Activated naive CD4-positive, alpha-beta T cell (primary cell): ENCODE measurements at regions not wholly inside any gene's neighbourhood (a gene's known extent, or its start where the extent isn't known, plus 50 kb on each side); places are given as distances from the start of the nearest gene placed in this dataset.

Source experiments
- DNase-seq, 4 experiments: peaks; one replicate each; lab custom pipeline; 2025; lab: John Stamatoyannopoulos, UW

DNA sequence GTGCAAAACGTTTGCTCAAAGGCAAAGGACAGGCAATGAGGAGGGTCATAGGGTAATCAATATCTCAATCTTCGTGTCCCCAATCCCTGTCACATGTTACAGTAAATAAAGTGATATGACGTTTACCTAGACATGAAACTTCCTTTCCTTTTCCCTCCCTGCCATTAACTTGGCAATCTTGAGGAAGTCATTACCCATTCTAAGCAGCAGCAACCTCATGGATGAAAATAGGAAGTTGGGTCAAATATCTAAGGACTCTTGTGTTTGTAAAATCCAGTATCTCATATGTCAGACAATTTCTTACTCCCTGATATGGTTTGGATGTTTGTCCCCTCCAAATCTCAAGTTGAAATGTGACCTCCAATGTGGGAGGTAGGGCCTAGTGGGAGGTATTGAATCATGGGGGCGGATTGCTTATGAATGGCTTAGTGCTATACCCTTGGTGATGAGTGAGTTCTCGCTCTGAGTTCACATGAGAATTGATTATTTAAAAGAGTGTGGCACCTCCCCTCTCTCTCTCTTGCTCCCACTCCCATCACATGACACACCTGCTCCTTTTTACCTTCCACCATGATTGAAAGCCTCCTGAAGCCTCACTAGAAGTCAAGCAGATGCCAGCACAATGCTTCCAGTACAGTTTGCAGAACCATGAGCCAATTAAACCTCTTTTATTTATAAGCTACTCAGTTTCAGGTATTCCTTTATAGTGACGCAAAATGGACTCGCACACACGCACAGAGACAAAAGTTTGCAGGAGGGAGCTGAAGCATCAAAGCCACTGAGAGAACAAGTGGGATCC is 545.9 kb upstream of the JARID2 start:
- DNase-seq: no peak

DNA sequence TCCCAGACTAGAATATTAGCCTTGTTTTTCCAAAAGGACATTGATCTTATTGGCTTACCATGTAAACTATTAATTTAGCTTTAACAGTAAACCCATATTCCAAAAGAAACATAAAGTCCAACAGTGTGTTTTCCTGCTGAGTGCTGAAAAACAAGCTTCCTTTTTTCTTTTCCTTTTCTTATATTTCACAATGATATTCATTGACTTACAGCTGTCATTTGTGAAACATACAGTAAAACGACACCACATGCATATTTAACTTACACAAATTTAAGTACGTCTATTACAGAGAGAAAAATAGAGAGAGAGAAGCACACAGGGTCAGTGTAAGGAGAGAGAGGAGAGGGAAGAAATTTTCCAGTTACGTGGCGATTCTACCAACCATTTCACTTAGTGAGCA is 543.9 kb upstream of the JARID2 start:
- DNase-seq: no peak

- no peak for DNase-seq
These were observed 543.2 kb upstream of the JARID2 start for GRCh38 chr6:14702678-14703077.

DNA sequence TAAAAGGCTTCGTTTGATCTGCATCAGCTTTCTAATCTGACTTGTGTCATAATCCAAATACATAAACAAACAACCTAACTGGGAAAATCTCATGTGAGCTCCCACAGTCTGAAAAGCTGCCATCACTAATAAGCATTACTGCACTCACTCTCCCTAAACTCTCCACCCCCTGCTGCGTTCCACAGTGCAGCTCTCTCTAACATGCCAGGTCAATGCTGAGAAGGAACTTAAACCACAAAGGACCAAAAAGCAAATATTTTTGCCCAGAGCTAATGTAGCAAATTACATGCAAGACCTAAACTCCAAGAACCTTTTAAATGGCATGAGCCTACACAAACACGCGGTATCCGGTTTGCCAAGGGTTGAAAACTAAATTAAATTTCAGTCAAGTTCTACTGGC is 542.3 kb upstream of the JARID2 start:
- DNase-seq: no peak

DNA sequence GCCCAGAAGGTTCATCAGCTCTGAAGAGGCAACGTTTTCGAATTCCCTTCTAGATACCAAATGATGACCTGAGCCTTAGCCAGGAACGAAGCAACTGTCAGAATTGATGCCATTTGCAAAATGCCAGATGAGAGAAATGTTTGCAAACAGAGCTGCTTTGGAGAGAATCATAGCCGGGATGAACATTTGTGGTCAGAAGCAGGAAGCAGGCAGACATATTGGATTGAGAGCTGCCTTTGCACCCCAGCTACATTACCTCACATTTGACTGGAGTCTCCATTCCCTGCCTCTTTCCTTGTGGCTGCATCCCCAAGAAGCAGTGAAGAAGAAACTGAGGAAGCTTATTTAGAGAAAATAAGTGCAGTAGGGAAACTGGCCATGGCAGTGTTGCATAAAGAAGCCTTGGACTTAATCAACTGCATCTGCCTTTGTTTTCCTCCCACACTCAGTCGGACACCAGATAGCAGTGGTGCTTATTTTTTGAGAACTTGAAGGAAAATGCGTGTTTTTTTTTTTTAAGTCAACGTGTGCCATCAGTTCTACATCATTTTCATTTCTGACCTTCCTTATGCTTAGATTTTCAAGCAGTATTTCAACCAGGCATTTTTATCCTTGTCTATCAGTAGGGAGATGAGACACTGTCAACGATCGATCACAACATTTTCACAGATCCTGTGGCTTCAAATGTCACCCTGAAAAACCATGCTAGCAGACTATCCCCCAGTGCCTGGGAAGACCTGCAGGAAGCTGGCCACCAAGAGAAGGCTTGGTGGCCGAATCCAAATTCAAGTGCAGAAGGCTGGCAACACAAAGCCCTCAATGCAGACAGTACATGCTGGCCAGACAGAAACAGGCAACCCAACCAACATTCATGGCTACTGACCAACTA is 541.2 kb upstream of the JARID2 start:
- no peak for DNase-seq

DNA sequence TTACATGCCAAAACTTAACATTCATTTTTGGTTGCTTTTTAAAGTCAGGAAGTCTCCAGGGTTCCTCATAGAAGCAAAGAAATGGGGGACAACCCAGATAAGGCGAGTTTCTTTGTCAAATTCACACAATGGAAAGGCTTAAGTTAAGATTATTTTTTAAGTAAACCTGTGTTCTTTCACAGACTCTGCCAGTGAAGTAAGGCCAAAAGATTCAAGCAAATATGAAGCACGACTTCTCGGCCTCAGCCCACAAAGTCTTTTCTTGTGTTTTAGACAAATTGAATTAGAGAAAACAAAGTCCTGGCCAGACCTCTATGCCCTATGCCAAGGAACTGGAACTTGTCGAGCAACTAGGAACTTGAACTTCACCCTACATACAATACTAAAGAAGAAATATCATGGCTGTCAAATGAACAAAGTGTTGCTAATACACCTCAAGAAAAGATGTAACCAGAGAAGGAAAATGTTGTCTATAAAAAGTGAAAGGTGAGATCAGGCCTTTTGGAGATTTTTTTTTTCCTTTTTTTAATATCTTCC is 540.0 kb upstream of the JARID2 start:
- DNase-seq: no peak

DNA sequence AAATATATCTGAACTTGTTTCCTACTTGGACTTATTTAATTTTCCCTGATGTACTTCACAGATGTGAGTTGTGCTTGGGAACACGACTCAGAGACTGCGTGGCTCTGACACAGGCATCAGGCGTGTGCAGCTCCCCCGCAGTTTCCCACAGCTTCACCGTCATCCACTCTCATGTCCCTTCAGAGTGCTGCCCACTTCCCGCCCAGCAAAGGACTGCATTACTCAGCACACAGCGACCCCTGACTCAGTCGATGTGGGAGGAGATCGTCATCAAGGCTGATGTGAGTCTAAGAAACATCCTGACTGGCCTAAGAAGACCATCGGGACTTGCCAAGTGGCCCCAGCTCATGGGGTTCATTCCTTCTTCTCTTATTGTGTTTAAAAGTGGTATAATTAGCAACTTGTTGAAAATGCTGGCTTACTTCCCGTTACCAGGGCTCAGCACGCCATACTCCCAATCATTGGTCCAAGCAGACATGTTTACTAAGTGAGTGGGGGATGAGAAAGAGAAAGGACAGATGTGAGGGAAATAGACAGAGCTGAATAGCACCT is 539.4 kb upstream of the JARID2 start:
- no peak for DNase-seq

- no peak for DNase-seq
These were observed 538.6 kb upstream of the JARID2 start for GRCh38 chr6:14707276-14707675.

DNA sequence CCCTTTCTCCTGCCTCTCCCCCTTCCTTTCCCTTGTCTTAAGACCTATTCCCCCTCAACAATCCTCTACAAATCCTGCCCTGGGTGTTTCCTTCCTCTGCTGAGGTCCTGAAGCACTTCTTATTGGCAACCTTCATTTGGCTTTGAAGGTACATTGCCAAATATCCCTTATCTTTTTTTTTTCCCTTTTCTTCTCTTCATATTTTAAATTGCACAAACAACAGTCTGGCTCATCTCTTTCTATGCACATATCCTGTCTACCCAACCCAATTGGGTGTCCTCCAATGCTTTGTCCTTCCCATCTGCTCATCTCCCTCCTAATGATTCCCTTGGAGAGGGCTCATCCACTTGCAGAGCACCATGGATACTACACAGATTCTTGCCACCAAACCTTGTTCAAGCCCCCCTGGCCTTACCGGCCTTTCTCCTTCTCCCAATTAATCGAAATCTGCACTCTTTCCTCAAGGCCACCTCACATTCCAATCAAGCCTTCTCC is 537.9 kb upstream of the JARID2 start:
- DNase-seq: no peak

GRCh38 chr6:14709066-14709670 is 536.7 kb upstream of the JARID2 start:
- no peak for DNase-seq

DNA sequence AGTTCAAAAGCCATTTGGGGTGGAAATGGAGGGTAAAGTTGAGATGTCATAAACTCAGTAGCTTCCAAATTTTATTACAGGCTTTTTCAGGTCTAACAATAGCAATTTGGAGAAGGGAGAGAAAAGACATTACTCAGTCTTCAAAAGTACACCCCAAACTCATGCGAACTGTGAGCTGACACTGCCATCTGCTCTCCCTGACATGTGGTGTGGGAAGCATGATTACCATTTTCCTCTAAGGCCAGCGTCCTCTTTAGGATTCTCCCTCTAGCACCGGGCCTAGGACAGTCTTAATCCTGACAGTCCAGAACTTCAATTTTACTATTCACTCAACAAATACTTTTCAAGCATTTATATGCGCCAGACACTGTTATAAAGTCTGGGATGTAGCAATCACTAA is 536.0 kb upstream of the JARID2 start:
- no peak for DNase-seq

- DNase-seq: no peak
These were observed 535.4 kb upstream of the JARID2 start for GRCh38 chr6:14710421-14710820.

DNA sequence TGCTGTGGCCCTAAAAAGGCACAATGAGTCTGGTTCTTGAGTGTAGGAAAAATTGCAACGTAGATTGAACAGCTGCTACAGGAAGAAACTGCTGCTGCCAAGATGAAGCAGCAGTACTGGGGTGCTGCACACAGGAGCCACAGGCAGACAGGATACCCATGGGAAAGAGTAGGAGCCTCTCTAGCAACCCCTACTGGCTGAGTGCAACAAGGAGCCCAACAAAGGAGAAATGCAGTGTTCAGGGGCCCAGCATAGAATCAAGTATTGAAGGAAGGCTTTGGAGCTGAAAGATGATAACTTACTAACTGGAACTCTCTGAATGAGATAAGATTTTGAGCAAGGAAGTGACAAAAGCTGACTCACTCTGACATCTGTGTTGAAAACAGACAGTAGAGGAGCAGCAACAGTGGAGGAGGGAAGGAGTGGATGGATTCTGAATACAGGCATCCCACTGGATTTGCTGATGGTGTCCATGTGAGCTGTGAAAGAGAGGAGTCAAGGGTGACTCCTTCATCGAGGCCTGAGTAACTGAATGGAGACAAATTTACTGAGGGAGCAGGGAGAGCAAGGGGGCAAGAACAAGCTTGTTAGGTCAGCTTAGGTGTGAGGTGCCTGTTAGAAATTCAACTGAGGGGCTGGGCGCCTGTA is 534.7 kb upstream of the JARID2 start:
- no peak for DNase-seq

GRCh38 chr6:14711704-14712379 is 534.0 kb upstream of the JARID2 start:
- no peak for DNase-seq

DNA sequence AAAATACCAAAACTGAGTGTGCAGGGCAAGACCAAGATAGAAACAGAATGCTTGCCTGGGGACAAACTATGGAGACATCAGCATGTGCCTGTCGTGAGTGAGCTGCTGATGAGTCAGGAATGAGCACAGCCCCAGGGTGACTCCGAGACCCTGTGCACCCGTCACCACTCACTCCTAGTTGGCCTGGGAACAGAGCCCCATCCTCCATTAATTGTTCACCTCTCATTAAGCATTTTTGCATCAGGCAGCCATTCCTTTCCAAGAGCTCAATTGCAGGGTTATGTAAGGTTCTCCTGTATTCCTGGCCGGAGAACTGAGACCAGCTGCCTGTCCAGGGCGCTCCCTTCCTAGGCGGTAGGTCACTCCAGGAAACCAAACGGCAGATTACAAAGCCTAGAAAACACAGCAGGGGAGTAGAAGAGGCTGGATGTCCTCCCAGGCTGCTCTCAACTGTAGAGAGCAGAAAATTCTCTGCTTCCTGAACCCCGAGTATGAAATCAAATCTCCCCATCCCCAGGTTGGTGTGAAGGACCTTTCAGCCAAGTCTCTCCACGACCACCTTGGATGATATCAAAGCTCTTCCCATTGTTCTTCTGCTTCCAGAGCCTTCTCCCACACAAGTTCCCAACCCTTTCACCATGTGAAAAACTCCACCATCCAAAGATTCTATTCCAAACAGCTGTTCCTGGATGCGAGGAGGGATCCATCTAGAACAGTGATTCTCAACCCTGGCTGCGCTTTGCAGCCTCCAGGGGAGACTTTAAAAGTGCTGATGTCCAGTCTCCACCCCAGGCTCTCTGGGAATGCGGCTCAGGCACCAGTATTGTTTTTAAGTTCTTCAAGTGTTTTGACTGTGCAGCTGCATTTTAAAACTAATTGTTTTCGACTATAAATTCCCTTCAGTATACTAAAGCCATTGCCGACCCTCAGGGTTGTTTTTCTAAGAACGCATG is 532.6 kb upstream of the JARID2 start:
- DNase-seq: no peak

DNA sequence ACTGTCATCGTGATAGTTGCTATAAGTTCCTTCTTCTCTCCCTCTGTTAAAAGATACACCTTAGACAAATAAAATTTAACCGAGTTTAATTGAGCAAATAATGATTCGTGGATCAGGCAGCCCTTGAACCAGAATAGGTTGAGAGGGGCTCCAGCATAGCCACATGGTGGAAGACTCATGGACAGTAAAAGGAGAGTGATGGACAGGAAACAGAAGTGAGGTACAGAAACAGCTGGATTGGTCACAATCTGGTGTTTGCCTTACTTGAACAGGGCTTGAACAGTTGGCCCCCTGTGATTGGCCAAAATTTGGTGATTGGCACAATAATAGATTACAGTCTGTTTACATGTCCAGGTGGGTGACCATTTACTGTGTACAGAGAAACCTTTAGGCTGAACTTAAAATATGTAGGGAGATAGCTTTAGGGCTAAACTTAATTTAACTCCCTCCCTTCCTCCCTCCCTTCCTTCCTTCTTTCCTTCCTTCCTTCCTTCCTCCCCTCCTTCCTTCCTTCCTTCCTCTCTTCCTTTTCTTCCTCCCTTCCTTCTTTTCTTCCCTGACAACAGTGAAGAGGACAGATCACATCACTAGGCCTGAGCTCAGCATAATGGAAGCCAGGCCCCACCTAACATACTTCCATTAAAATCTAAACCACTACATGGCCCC is 531.8 kb upstream of the JARID2 start:
- no peak for DNase-seq

DNA sequence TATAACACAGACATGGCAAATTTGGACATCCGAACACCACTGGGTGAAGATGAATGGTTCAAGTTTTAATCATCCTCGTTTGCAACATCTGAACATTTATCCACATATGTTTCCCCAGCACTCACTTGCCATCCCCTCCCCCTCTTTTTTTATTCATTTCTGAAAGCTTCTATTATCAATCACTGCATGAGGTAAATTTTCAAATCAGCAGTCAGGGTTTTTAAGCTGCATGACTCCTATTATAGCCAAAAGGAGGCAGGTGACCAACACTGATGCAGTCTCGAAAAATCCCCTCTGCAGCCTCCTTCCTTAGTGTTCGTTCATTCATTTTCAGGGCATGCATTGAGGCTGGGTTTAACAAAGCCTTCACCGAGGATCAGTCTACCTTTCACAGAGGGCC is 530.8 kb upstream of the JARID2 start:
- no peak for DNase-seq

- DNase-seq: no peak
These were observed 529.2 kb upstream of the JARID2 start for GRCh38 chr6:14716499-14717146.

- DNase-seq: no peak
These were observed 528.6 kb upstream of the JARID2 start for GRCh38 chr6:14717307-14717706.
